Epithelial cell of prostate (primary cell): ENCODE measurements at regions not wholly inside any gene's neighbourhood (a gene's known extent, or its start where the extent isn't known, plus 50 kb on each side); places are given as distances from the start of the nearest gene placed in this dataset.
A peak's percentile ranks its signal among the peaks of the same experiment; 100 is the strongest.

ENCODE experiments used
- DNase-seq: peaks from one replicate; pipeline ENCODE4 v3.0.0-alpha.2; 2011; ENCODE audit warnings: low read depth, low spot score
- H3K27ac ChIP-seq: fragments of 450-650 bp; 2 replicates; pipeline ENCODE4 v1.5.1; 2017; ENCODE audit warnings: mild to moderate bottlenecking

DNA sequence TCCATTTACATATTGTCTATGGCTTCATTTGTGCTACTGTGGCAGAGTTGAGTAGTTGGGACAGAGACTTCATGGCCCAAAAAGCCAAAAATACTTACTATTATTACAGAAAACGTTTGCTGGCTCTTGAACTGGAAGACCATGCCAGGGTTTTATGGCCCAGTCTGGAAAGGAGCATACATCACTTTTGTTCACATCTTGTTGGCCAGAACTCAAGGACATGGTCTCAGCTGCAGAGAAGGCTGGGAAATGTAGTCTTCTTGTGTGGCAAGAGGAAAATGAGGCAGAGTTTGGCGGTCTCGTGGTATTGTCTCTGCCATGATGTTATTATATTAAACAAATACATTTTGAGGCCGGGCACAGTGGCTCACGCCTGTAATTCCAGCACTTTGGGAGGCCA, 509.6 kb downstream of the MED13L start:
- no peak overlapping the region for H3K27ac ChIP-seq
- no peak for DNase-seq

DNA sequence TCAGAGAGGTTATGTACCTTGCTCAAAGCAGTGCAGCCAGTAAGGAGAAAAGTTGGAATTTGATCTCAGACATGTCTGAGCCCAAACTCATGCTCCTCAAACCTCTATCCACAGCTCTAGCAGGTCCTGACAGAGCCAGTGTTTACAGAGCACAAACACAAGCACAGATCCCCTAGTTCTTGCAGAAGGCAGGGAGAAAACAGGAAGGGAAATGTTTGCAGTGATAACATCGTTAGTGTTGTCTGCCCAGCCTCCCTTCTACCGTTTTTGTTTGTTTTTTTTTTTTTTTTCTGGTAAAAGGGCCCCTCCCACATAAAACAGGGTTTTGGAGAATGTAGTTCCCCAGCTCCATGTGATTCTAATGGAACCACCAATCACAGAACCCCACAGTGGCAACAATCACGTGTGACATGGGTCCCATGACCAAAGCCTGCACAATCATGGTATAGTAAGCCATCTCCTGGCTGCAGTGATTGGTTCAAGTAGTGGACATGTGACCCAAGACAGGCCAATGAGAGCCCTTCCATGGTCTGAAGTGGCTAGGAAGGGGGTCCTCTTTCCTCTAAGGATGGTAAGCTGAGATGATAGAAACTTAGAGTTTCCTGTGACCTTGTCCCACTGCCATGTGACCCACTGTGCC, 513.4 kb downstream of the MED13L start:
- DNase-seq, result peak; percentile 88
- H3K27ac ChIP-seq, result peak overlapping the region; percentile 65

DNA sequence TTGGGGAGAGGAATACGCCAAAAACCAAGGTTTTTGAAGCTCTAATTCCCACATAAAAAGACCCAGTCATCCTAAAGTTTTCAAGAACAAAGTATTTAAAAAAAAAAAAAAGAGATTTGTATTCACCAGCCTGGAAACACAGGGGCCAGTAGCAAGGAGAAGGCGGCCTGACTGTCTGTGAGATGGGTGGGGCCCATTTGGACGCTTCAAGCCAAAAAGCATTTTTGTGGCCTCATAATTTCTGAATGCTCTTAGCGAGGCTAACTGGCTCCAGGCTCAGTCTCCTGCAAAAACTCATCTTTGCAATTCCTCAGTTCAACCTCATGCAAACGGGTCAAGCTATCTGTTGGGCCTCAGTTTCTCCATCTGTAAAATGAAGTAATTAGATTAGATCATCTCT, 514.1 kb downstream of the MED13L start:
- H3K27ac ChIP-seq, result peak overlapping the region; percentile 65
- DNase-seq, result no peak

DNA sequence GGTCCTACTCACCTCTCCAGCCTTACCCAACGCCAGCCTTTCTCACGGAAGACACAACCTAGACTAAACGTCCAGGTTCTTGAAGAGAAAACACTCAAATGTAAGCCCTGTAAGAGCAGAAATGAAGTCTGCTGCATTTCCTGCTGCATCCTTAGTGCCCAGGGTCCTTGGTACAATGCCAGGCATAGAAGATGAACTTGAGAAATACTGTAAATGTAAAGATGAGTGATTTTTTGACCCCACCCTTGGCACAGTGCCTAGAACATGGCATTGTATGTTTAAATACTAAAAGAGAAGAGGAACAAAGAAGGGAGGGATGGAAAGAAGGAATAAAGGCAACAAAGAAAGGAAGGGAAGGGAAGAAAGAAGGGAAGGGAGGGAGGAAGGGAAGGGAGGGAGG, 514.6 kb downstream of the MED13L start:
- H3K27ac ChIP-seq, result peak overlapping the region; percentile 65
- DNase-seq, result no peak

DNA sequence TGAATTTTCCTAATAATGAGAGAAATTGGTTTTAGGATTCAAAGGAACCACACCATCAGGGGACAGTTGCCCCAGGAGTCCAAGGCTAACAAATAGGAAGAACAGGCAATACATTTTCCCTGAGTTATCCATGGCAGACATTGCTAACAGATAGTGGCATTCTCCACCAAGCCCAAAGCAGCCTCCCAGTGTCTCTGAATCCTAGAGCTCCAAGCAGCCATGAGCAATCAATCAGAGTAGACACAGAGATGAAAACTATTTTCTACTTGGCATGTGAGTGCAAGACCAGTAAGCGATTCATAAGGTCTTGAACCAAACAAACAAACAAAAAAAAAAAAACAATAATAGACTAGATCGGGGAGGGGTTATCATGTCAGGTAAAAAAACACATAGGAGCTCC, 515.7 kb downstream of the MED13L start:
- peak overlapping the region; percentile 65 for H3K27ac ChIP-seq
- DNase-seq, result peak; percentile 71

DNA sequence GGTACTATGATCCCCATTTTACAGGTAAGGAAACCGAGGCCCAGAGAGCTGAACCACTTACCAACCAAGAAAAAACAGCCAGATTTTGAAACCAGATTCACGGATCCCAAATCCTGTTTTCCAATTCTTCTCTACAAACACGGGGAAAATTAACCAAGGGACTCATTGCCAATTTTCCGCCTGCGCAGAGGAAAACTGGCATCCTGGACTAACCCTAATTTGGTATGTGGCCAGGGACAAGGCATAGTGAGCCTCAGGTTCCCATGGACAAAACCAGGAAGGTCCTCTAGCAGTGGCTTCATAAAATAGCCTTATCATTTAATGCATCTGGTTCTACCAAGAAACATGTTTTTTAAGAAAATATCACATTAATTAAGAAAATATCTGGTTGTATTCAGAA, 517.3 kb downstream of the MED13L start:
- DNase-seq, result no peak
- H3K27ac ChIP-seq, result peak overlapping the region; percentile 65

DNA sequence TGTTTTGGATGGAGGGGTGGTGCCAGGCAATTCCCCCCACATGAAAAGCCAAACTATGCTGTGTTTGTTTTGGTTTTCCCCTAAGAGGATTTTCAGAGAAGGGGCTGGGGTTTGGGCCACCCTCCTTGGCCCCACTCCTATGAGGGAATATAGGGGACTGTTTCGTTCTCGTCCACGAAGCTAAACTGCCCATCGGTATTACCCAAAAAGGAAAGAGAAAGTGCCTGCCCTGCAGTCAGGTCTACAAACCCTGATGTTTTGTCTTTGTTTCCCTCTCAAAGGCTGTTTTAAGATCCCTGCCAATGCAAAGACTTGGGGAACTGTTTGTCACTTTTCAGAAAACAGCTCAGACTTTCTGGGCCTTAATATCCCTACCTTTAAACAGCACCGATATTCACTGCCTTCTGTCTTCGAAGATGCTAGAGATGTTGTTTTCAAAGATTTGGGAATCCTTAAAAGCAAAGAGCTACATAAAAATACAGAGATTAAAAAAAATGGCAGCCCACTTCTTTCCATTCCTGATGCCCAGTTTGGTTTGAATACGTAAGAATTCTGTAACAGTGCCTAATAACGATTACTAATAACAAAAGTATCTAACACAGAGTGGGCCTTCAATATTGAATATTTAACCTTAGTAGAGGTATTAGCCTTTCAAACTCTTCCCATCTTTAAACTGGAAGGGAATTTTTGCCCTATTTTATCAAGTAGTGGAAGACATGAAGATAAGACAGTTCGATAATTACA, 518.4 kb downstream of the MED13L start:
- H3K27ac ChIP-seq, result peak overlapping the region; percentile 65
- no peak for DNase-seq

DNA sequence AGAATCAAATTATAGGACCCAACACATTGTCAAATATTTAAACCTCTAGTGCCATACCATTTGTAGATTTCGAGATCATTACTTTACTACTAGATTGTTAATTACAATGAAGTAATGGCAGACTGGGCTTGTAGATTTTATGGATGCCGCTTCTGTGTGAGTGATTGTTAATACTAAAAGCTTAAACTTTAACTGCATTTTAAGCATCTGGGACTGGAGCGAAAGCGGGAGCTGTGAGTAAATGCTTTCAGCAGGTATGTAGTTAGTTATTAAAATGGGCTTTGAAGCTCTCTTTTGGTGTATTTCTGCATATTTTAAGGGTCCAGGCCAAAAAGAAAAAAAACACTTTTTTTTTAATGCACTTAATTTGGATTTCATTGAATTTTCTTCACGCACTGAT, 519.3 kb downstream of the MED13L start:
- no peak for DNase-seq
- peak overlapping the region; percentile 65 for H3K27ac ChIP-seq

DNA sequence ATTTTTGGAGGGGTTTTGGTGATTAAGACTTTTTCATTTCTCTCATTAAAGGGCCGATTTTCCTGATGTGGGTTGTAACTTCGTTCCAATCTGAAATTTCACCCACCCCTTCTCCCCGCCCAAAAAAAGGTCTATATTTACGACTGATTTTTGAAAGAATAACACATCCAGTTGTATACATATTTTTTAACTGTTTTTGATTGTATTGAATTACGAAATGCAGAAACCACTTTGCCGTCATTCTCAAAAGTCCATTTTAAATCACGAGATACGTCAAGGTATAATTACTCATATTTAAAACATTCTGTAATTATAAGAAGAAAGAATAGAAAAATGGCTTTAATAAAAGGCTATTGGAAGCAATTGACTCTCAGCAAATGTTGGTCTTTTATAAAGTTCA, 520.7 kb downstream of the MED13L start:
- H3K27ac ChIP-seq, result peak overlapping the region; percentile 65
- no peak for DNase-seq

DNA sequence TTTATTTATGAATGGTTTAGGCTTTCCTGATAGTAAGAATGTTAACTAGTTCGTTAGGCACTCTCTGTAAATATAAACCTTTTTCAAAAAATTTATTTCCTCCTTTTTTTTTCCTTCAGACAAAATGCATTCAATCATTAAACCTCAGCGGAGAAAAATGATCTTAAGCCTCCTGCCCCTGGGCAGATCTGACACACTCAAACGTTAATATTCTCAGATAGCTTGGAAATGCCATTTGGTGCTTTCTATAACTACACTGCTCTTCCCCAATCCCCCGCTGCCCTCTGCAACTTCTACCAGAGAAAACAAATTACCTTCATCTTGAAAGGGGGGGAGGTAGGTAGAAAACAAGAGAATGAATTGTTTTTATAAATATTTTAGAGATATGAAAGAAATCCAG, 521.2 kb downstream of the MED13L start:
- H3K27ac ChIP-seq, result peak overlapping the region; percentile 65
- no peak for DNase-seq

DNA sequence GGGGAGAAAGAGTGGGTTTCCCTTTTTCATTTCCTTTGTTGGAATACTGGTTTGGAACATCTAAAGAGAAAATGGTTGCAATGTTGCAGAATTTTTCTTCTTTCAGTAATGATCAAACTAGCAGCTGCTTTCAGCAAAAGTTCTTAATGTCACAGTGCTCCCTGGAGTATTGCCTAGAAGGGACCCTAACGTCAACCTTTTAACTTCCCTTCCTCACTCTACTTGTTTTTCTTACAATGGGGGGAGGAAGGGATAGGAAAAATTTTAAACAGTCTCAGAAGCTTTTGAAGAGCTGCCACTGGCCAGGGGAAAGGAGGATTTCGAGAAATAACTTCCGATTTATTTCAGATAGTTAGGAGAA, 521.8 kb downstream of the MED13L start:
- H3K27ac ChIP-seq, result peak overlapping the region; percentile 65
- DNase-seq, result no peak

DNA sequence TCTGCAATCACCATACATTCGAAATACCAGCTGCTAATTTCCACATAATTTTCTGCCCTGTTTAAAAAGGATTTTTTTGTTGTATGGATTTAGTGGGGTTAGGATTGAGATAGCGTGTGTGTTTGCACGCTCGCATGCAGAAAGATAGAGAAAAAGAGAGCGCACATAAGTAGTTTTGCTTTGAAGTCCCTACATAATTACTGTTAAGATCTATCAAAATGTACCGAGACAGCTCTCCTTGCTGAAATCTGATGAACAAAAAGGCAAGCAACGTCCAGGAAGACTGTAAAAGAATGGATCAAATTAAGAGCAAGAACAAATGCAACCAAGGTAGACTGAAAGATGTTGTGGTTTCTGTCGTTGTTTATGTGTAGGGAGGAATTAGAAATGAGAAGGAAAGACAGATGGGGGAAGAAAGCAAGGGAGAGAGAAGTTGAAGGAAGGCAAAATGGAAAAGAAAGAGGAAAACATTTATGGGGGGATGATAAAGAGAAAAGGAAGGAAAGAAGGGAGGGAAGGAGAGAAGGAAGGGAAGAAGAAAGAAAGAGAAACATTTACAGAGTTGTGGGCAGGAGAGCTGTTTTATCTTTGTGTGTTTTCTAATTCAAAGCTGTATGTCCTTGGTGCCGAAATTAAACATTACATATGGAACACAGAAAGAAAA, 522.3 kb downstream of the MED13L start:
- no peak for DNase-seq
- H3K27ac ChIP-seq, result peak overlapping the region; percentile 65

DNA sequence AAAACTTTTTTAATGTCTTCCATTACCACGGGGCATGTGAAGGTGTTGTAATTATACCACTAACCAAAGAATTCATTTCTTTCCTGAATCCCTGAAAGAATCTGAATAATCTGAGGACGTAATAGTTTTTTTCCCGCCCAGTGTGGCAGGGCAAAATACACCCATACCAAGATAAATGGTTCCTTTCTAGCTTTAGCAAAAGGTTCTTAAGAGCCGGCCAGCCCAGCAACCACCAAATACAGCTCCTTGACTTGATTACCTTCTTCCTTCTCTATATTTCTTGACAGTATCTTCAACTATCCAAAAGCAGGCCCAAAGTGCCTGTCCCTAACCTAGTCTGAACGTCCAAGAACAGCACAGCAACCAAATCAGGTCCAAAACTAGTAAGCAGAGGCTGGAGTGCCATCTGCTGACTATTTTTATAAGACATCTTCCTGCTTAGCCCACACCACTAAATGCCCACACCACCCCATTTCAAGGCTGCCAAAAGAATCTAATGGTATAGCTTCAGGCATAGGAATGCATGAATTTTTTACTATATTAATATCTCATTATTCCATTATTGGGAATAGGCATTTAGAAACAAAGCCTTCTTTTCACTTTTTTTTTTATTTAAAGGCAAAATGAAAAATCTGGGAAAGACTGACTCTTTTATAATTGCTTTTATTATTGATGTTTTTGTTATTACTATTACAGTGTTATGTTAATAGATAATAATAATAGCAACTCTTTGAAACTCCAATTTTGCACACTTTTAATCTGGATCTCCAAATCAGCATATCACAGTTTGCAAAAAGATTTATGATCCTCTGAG, 524.4 kb downstream of the MED13L start:
- peak overlapping the region; percentile 65 for H3K27ac ChIP-seq
- peak; percentile 59 for DNase-seq

DNA sequence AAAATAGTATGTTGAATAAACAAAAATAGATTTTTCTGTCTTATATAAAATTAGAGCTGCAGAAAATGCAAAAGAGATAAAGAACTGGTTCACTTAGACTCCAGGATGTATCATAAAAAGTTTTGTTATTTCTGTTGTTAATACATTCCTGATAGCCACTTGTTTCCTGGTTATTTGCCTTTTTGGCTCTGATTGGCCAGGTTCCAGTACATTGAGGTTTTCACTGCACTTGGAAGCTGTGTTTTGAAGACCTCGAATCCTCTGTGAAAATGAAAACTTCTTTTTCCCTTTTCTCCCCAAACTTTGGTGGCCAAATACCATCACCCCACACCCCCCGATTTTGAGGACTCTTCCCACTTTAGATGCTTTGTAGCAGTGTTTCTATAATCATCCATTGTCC, 525.3 kb downstream of the MED13L start:
- no peak for DNase-seq
- no peak overlapping the region for H3K27ac ChIP-seq

DNA sequence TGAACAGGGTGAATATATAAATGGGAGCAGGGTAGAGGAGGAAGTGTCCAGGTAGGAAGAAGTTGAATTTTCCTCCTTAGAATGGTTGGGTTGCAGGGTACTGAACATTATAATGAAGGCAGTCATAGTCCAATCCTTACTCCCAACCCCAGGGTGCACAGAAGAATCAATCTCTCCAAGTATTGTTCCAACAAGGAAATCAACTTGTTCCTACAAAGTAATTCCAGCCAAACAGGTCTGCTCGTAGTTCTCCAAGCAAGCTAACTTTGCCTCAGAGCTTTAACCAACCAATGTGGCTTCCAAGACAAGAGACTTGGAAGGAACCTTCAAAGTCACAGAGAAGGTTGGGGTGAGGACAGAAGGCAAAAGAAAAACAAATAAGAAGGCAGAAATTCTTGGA, 527.2 kb downstream of the MED13L start:
- no peak for DNase-seq
- no peak overlapping the region for H3K27ac ChIP-seq

DNA sequence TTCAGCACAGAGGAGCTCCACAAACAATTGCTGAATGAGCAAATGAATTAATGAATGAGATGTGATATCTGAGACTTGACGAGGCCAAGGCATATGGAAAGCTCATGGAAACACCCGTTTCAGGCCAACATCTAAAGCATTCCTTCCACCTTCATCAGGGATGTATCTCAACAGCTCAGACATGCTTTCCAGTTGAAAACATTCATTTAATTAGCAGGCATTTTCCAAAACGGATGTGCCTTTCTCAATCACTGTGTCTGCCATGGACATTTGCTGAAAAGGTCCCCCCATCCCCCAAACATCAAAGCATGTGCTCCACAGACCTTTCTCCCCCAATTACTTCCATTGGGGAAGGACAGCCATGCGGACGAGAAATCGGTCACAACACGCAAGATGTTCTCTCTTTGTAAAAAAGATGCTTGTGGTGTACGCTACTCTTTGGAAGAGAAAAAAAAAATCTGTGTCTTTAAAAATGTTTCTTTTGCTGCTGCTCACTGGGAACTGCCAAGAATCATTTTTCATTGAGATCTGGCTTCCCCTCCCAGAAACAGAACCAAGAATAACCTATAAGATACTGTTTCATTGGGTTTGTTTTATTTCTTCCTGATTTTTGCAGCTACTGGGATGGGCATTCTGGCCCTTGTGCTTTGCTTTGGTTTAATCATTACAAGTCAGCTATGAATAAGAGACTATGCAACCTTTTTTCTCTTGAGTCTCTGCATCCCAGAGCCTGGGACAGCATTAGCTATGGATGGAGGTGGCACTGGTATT, 528.2 kb downstream of the MED13L start:
- H3K27ac ChIP-seq, result no peak overlapping the region
- no peak for DNase-seq

DNA sequence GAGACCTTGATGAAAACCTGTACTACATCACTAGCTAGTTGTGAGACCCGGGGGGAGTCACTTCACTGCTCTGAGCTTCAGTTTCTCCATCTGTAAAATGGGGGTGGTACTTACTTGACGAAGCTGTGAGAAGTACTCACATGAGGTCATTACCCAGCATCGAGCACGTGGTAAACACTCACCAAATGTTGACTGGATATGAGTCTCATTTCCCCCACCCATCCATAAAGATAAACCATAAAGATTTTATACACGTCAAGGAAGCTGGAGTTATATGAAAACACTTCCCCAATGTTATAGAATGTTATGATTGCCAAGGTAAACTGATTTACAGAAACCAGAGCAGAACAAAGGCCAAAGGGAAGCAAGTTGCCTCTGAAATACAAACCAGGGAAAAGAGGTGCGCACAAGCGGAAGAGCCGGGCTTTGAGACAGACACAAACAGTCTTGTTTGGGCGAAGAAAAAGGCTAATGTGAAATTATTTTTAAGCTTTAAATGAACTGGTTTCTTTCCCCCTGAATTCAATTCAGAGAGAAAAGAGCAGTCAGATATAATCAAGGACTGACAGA, 536.8 kb downstream of the MED13L start:
- H3K27ac ChIP-seq, result no peak overlapping the region
- DNase-seq, result no peak

DNA sequence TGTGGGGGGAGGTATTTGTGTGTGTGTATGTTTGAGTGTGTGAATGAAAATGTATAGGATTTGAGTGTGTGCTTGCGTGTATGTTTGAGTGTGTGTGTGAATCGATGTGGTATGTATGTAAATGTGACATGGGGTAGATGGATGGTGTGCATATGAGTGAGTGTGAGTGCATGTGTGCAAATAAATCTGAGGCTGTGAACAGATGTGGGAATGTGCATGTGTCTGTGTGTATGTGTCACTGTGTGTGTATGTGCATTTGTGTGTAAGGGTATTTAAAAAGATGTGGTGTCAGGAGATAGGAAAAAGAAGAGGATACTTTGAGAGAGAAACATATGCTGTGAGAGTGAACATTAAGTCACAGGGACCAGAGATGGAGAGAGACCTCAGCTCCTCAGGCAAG, 539.6 kb downstream of the MED13L start:
- no peak overlapping the region for H3K27ac ChIP-seq

DNA sequence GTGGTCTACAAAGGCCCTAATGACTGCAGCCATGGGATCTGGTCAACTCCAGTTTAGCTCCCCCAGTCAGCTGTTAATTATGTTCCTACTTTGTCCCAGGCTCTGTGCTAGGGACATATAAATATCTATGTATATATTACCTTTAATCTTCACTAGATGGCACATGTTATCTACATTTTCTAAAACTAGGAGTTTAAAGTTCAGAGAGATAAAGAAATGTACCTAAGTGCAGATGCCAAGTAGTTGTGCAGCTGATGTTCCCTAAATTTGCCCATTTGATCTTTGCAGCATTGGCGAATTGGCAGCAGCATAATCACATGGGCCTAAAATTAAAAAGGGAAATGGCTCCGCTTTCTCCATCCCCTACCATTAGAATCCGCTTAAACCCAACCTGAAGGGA, 541.1 kb downstream of the MED13L start:
- no peak for DNase-seq
- no peak overlapping the region for H3K27ac ChIP-seq

More for the DNA sequence above, 539.6 kb downstream of the MED13L start:
- DNase-seq, result no peak
